HG02938 (cell line): ENCODE measurements at regions not wholly inside any gene's neighbourhood (a gene's known extent, or its start where the extent isn't known, plus 50 kb on each side); places are given as distances from the start of the nearest gene placed in this dataset.
"Not testable (repeated sequence)": the region's sequence is repeated elsewhere in the genome, so short reads cannot be mapped to it uniquely, and the experiment has no call there.

ENCODE experiments used
- ATAC-seq: cut with Tn5 transposase; IDR thresholded peaks from one replicate; pipeline ENCODE4 v1.9.1; 2021; ENCODE audit warnings: mild to moderate bottlenecking, moderate library complexity; ENCODE audit not compliant: unreplicated experiment

GRCh38 chr6:12542319-12543115 lies 174.1 kb upstream of the PHACTR1 start:
- not testable (repeated sequence) for ATAC-seq

DNA sequence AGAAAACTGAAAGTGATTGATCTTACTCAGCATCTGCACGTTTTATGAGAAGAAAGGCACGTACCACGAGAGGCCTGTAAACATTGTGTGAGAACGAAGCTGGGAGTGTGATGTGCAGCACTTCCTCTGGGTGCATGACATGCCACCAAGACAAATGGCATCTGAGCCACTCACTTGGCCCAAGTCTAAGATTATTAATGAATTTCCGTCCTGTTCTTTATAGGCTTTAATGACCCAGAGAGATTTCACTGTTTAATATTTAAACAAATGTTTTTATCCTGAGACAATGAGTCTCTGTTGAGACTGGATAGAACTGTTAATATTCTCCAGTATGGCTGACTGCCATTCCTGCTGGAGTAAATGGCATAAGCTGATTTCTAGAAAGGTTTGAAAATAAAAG lies 172.6 kb upstream of the PHACTR1 start:
- ATAC-seq, result no peak

DNA sequence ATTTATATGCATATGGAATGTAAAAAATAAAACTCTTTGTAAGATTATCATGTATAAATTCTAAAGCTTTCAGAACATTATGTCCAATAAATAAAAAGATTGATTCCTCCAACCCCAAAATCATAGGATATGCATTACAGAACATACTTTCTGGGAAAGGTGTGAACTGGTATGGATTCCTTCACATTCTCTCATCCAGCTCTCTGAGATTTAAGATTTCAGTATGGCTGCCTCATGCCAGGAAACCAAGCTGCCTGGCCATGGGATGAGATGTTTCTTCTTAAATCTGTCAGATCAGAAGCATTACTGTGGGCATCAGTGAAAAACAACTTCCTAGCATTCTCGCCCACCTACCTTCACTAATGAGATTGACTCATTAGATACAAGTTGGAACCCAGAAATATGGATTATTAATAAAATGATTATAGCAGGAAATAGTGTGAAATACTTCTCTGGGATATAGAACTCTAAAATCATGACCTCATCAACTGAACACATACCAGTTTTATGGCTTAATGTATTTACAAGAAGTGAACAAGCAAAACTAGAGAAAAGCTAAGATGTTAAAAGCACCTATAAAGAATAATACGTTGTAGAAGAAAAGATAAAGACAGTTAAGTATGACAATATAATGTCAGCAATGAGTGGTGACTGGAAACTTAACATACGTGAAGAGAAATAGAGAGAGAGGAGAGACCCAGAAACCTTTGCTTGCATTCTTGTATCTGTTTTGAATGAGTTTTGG lies 171.6 kb upstream of the PHACTR1 start:
- ATAC-seq, result no peak

DNA sequence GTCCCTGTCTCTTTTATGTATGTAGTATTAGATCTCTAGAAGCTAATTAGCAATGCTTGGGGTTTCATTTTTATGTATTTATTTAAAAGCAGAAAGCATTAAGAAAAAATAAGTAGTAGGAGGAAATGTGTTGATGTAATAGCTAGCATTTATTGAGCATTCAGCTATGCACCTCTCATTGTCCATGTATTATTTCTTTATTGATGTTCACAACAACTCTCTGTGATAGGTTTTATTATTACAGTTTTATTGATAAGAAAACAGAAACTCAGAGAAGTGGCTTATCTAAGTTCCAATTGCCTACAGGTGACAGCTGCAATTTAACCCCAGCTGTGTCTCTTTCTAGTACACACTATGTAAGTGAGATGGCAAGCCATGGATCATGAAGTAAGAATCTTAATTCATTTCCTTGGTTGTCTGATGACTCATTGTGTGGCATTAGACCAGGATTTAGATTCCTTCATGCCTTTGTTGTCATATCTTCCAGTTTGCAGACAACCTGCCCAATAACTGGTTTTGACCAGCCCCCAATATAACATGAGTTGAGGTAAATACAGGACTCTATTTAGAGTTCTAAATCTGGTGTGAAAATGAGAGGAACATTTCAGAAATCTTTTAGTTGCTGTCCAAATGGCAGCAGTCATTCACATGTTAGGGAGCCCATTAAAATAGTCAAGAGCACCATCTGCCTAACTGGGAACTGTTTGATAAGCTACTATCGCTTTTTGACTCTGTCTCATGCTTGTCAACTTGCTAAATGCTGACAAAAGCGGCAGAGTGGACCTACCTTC lies 170.8 kb upstream of the PHACTR1 start:
- ATAC-seq, result no peak

- ATAC-seq, result no peak
Observed at GRCh38 chr6:12546410-12547002, 170.1 kb upstream of the PHACTR1 start.

GRCh38 chr6:12548526-12548925 lies 168.0 kb upstream of the PHACTR1 start:
- no peak for ATAC-seq

DNA sequence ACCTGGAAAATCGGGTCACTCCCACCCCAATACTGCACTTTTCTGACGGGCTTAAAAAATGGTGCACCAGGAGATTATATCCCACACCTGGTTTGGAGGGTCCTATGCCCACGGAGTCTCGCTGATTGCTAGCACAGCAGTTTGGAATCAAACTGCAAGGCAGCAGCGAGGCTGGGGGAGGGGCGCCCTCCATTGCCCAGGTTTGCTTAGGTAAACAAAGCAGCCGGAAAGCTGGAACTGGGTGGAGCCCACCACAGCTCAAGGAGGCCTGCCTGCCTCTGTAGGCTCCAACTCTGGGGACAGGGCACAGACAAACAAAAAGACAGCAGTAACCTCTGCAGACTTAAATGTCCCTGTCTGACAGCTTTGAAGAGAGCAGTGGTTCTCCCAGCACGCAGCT lies 167.1 kb upstream of the PHACTR1 start:
- not testable (repeated sequence) for ATAC-seq

DNA sequence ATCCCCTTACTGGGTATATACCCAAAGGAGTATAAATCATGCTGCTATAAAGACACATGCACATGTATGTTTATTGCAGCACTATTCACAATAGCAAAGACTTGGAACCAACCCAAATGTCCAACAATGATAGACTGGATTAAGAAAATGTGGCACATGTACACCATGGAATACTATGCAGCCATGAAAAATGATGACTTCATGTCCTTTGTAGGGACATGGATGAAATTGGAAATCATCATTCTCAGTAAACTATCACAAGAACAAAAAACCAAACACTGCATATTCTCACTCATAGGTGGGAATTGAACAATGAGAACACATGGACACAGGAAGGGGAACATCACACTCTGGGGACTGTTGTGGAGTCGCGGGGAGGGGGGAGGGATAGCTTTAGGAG lies 161.7 kb upstream of the PHACTR1 start:
- not testable (repeated sequence) for ATAC-seq

DNA sequence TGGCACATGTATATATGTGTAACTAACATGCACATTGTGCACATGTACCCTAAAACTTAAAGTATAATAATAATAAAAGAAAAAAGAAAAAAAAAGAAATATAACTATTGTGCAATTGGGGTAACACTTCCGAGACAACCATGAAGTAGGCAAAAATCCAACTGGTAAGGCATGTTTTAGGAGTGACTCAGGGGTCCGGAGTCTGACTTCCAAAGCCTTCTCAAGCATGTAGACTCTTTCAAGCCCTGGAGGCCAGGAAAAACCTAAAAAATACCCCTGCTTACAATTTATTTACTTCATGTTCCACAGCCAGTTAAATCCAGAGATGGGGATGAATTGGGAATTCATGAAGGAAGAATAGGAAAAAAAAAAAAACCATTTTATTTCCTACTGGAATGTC lies 161.3 kb upstream of the PHACTR1 start:
- no peak for ATAC-seq

DNA sequence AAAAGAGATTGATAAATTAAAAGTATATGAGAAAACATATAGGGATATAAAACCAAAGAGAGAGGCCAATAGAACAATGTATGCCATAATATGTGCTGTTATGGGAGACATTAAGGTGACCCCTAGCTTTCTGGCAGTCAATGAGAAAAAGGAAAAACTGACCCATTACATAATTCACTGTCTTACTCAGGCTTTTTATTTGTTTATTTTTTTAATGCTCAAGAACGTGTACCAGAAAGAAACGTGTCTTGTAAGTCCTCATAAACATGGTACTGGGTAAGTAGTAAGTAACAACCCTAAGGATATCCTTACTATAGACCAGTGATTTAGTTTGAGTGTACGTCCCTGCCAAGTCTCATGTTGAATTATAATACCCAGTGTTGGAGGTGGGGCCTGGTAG lies 160.8 kb upstream of the PHACTR1 start:
- no peak for ATAC-seq

DNA sequence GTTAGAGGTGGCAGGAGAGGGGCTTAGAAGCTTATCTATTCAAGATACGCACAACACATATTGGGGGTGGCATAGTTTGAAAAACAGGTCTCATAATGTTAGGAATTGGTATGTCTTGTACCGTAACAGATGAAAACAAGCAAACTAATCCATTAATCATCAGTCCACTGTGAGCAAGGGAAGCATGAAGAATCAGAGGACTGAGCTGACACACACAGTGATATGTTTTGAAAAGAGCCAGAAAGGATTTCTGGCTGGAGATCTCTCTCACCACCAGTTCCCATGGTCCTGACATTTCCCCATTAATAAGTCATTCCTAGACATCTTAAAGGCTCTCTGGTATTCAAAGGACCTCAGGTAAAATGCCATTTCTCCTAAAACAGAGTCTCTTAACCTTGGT lies 158.8 kb upstream of the PHACTR1 start:
- no peak for ATAC-seq

GRCh38 chr6:12560315-12560714 lies 156.3 kb upstream of the PHACTR1 start:
- no peak for ATAC-seq

- ATAC-seq, result no peak
Observed at GRCh38 chr6:12566618-12567123, 149.9 kb upstream of the PHACTR1 start.

DNA sequence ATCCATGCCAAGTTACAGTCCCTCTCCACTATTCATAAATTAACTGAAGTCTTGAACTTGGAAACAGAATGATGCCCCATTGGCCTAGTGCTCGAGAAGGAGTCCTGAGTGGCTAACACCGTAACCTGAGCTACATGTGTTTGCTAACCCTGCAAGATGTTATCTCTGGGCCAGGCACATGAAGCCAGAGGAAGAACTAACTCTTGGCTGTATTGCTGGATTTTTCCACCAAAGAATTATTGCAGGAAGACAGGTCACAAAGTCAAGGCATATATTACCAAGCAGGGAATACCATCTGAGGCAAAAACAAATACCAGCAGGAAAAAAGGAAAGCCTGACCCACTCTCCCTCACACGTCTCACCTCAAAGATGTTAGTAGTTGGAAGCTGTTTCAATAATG lies 148.9 kb upstream of the PHACTR1 start:
- no peak for ATAC-seq

GRCh38 chr6:12569646-12570045 lies 146.9 kb upstream of the PHACTR1 start:
- ATAC-seq, result no peak

GRCh38 chr6:12570461-12571030 lies 146.0 kb upstream of the PHACTR1 start:
- no peak for ATAC-seq

GRCh38 chr6:12572896-12573827 lies 143.4 kb upstream of the PHACTR1 start:
- ATAC-seq, result no peak

- ATAC-seq, result no peak
Observed at GRCh38 chr6:12575961-12576360, 140.6 kb upstream of the PHACTR1 start.

DNA sequence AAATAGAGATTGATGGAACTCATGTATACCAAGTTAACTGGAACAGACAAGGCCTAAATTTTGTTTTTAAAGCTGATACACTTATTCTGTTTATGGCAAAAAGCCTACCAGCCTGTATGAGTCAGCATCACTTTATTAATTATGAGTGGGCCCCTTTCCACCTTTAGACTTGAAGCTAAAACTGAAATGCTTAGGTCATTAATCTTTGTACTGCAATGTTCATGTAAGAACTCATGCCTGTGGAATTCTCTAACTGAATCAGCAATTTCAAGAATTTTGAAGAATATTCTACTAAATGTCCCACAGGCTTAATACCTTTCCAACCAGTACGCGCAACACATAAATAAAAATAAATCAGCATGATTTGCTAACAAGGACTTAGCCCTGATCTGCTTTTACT lies 140.2 kb upstream of the PHACTR1 start:
- no peak for ATAC-seq
